ENCODE measurements at regions not wholly inside any gene's neighbourhood (a gene's known extent, or its start where the extent isn't known, plus 50 kb on each side); places are given as distances from the start of the nearest gene placed in this dataset.

- in situ Hi-C loops (cut with MboI): no loop called here
- CTCF ChIA-PET: no interaction called here
- TF ChIP-seq NFYB (IDR thresholded peaks at IDR 0.05; ENCODE audit: insufficient read depth, low read depth, low read length) (no peak), CHD2 (IDR thresholded peaks at IDR 0.05; ENCODE audit: borderline replicate concordance, low read depth, low read length) (no peak), POLR2A (IDR thresholded peaks at IDR 0.05; ENCODE audit: low read depth, low read length) (no peak), POLR2AphosphoS5 (IDR thresholded peaks at IDR 0.05; ENCODE audit: low read length) (no peak), JUNB (IDR thresholded peaks at IDR 0.05) (no peak), SREBF1 (IDR thresholded peaks at IDR 0.05; ENCODE audit: low read length) (no peak), RFX5 (IDR thresholded peaks at IDR 0.05; ENCODE audit: low read depth, low read length) (no peak), ZNF592 (IDR thresholded peaks at IDR 0.05) (no peak), TAF1 (IDR thresholded peaks at IDR 0.05; ENCODE audit: borderline replicate concordance, low read depth, low read length) (no peak), NR2C2 (IDR thresholded peaks at IDR 0.05; ENCODE audit: borderline replicate concordance, control insufficient read depth, insufficient read length, low read depth) (no peak), IKZF1 (conservative IDR thresholded peaks at IDR 0.05) (no peak), ZBTB4 (CRISPR knock-in tag; IDR thresholded peaks at IDR 0.05) (no peak), SIX5 (IDR thresholded peaks at IDR 0.05; ENCODE audit: low read depth, low read length, severe bottlenecking) (no peak)
- TF ChIP-seq, protein P1, sequence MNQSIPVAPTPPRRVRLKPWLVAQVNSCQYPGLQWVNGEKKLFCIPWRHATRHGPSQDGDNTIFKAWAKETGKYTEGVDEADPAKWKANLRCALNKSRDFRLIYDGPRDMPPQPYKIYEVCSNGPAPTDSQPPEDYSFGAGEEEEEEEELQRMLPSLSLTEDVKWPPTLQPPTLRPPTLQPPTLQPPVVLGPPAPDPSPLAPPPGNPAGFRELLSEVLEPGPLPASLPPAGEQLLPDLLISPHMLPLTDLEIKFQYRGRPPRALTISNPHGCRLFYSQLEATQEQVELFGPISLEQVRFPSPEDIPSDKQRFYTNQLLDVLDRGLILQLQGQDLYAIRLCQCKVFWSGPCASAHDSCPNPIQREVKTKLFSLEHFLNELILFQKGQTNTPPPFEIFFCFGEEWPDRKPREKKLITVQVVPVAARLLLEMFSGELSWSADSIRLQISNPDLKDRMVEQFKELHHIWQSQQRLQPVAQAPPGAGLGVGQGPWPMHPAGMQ (IDR thresholded peaks at IDR 0.05; ENCODE audit: borderline replicate concordance): no peak
- TF ChIP-seq, protein P2, sequence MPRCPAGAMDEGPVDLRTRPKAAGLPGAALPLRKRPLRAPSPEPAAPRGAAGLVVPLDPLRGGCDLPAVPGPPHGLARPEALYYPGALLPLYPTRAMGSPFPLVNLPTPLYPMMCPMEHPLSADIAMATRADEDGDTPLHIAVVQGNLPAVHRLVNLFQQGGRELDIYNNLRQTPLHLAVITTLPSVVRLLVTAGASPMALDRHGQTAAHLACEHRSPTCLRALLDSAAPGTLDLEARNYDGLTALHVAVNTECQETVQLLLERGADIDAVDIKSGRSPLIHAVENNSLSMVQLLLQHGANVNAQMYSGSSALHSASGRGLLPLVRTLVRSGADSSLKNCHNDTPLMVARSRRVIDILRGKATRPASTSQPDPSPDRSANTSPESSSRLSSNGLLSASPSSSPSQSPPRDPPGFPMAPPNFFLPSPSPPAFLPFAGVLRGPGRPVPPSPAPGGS (IDR thresholded peaks at IDR 0.05; ENCODE audit: borderline replicate concordance, insufficient read depth, low read depth, low read length, poor library complexity, severe bottlenecking): no peak
These were observed 341.9 kb downstream of the DIRAS2 start for GRCh38 chr9:90300611-90301276.

More at GRCh38 chr9:90300611-90301276, 341.9 kb downstream of the DIRAS2 start:
- FAIRE-seq (no peak), ATAC-seq (no peak), DNase-seq (ENCODE audit: low read depth, low spot score) (no peak)
- Histone ChIP-seq H3K79me2 (ENCODE audit: control insufficient read depth, insufficient read depth, low read length) (no peaks in the 10 kb centered on the region), H3K4me3 (no peak overlapping the region), H3K9ac (ENCODE audit: control insufficient read depth, insufficient read depth, low read length) (no peak overlapping the region), H4K20me1 (ENCODE audit: control insufficient read depth, insufficient read depth) (no peaks in the 10 kb centered on the region), H3K27ac (ENCODE audit: control insufficient read depth, insufficient read depth) (no peak overlapping the region), H2AFZ (ENCODE audit: control insufficient read depth, low read depth, low read length) (no peak overlapping the region), H3K27me3 (replicated peaks in 1 of 2; ENCODE audit: control insufficient read depth in 2 of 2, insufficient read depth in 2 of 2, low read length in 1 of 2) (no peaks in the 10 kb centered on the region), H3K36me3 (ENCODE audit: control insufficient read depth in 2 of 2, insufficient read depth in 2 of 2, low read length in 1 of 2) (no peaks in the 10 kb centered on the region), H3K4me2 (ENCODE audit: control insufficient read depth, insufficient read depth) (no peak overlapping the region), H3K4me1 (ENCODE audit: control insufficient read depth, insufficient read depth, low read length) (no peaks in the 10 kb centered on the region), H3K9me3 (replicated peaks; ENCODE audit: control insufficient read depth, insufficient read depth, low read length) (no peaks in the 10 kb centered on the region)
- POLR2A ChIA-PET: no interaction called here
- BruUV-seq (replicated peaks): no TSS peak
- SMC1A ChIA-PET (ENCODE audit: uncharacterized antibody, unreplicated experiment): interaction anchor here (0.7 to 1.1 kb wide), 3 partner anchors 12 to 19 kb away, joined by 3 read pairs; no protein-coding TSS in a partner anchor
- intact Hi-C loops (cut with micrococcal nuclease; ENCODE audit: unreplicated experiment): no loop called here
- RAD21 ChIA-PET (ENCODE audit: unreplicated experiment): no interaction called here
- WGBS (ENCODE audit: insufficient coverage, insufficient replicate concordance, low lambda C conversion rate, missing lambda C conversion rate): 15% methylated on average over 3 of the region's 3 CpGs
